ENCODE measurements at regions not wholly inside any gene's neighbourhood (a gene's known extent, or its start where the extent isn't known, plus 50 kb on each side); places are given as distances from the start of the nearest gene placed in this dataset.

- H3K36me3 ChIP-seq (ENCODE audit: insufficient read depth, low read length), result no peaks in the 10 kb centered on the region
- H3K4me3 ChIP-seq (ENCODE audit: low read length, poor library complexity, severe bottlenecking), result no peak overlapping the region
- TF ChIP-seq CTCF (conservative IDR thresholded peaks at IDR 0.05; ENCODE audit: low read length) (no peak), EZH2phosphoT487 (IDR thresholded peaks at IDR 0.05; ENCODE audit: borderline replicate concordance) (no peak)
Measured at GRCh38 chr6:125693480-125693879, 56.0 kb upstream of the HEY2 start.

GRCh38 chr6:125699591-125699990 lies 49.8 kb upstream of the HEY2 start:
- no peak overlapping the region for H3K9ac ChIP-seq (ENCODE audit: low read depth, low read length, poor library complexity, severe bottlenecking)
- H3K9me2 ChIP-seq (replicated peaks; ENCODE audit: low read depth, low read length), result no peaks in the 10 kb centered on the region
- H4K20me1 ChIP-seq (ENCODE audit: insufficient read depth, low read length, poor library complexity, severe bottlenecking), result no peaks in the 10 kb centered on the region
- no peaks in the 10 kb centered on the region for H3K4me1 ChIP-seq (ENCODE audit: insufficient read depth, low read length, poor library complexity, severe bottlenecking)
- no peaks in the 10 kb centered on the region for H3F3A ChIP-seq (ENCODE audit: low read depth)
- H3K79me2 ChIP-seq (ENCODE audit: insufficient read depth, low read length), result no peaks in the 10 kb centered on the region
- H3K36me3 ChIP-seq (ENCODE audit: insufficient read depth, low read length), result no peaks in the 10 kb centered on the region
- H2AFZ ChIP-seq (ENCODE audit: low read length), result no peak overlapping the region
- no peaks in the 10 kb centered on the region for H3K9me3 ChIP-seq (ENCODE audit: insufficient read depth, low read depth, low read length)
- TF ChIP-seq EZH2phosphoT487 (IDR thresholded peaks at IDR 0.05; ENCODE audit: borderline replicate concordance) (no peak), CTCF (conservative IDR thresholded peaks at IDR 0.05; ENCODE audit: low read length) (no peak)
- no peak overlapping the region for H3K4me2 ChIP-seq (ENCODE audit: low read depth, low read length, poor library complexity, severe bottlenecking)
- H3K4me3 ChIP-seq (ENCODE audit: low read length, poor library complexity, severe bottlenecking), result no peak overlapping the region
- no peaks in the 10 kb centered on the region for H3K27me3 ChIP-seq (ENCODE audit: insufficient read depth, low read length, poor library complexity, severe bottlenecking)

More at GRCh38 chr6:125693480-125693879, 56.0 kb upstream of the HEY2 start:
- H4K20me1 ChIP-seq (ENCODE audit: insufficient read depth, low read length, poor library complexity, severe bottlenecking), result no peaks in the 10 kb centered on the region
- H3K4me2 ChIP-seq (ENCODE audit: low read depth, low read length, poor library complexity, severe bottlenecking), result no peak overlapping the region
- no peaks in the 10 kb centered on the region for H3K27me3 ChIP-seq (ENCODE audit: insufficient read depth, low read length, poor library complexity, severe bottlenecking)
- H3K9me3 ChIP-seq (ENCODE audit: insufficient read depth, low read depth, low read length), result no peaks in the 10 kb centered on the region
- H3K4me1 ChIP-seq (ENCODE audit: insufficient read depth, low read length, poor library complexity, severe bottlenecking), result no peaks in the 10 kb centered on the region
- no peak overlapping the region for H3K9ac ChIP-seq (ENCODE audit: low read depth, low read length, poor library complexity, severe bottlenecking)
- no peaks in the 10 kb centered on the region for H3F3A ChIP-seq (ENCODE audit: low read depth)
- H2AFZ ChIP-seq (ENCODE audit: low read length), result no peak overlapping the region
- H3K9me2 ChIP-seq (replicated peaks; ENCODE audit: low read depth, low read length), result no peaks in the 10 kb centered on the region
- H3K79me2 ChIP-seq (ENCODE audit: insufficient read depth, low read length), result no peaks in the 10 kb centered on the region

Measured in Loucy (cell line).